Breast epithelium (tissue), 3 donors: ENCODE measurements at regions not wholly inside any gene's neighbourhood (a gene's known extent, or its start where the extent isn't known, plus 50 kb on each side); places are given as distances from the start of the nearest gene placed in this dataset.

Experiments
- POLR2A ChIP-seq: fragments of 450-650 bp; IDR thresholded peaks from one replicate; pipeline ENCODE4 v1.6.1; 2016; ENCODE audit warnings: antibody characterized with exemption, mild to moderate bottlenecking, moderate library complexity
- POLR2AphosphoS5 ChIP-seq, 3 donors: sonication (generic); formaldehyde crosslinking; IDR thresholded peaks; one replicate each; pipeline ENCODE4 v1.6.1; 2017; ENCODE audit warnings: antibody characterized with exemption in 3 of 3
- TF ChIP-seq, protein P1 (sequence below), 3 donors: fragments of 450-650 bp; IDR thresholded peaks; one replicate each; pipeline ENCODE4 v1.5.1; 2016 to 2017; ENCODE audit warnings: antibody characterized with exemption in 3 of 3, mild to moderate bottlenecking in 3 of 3, moderate library complexity in 3 of 3

DNA sequence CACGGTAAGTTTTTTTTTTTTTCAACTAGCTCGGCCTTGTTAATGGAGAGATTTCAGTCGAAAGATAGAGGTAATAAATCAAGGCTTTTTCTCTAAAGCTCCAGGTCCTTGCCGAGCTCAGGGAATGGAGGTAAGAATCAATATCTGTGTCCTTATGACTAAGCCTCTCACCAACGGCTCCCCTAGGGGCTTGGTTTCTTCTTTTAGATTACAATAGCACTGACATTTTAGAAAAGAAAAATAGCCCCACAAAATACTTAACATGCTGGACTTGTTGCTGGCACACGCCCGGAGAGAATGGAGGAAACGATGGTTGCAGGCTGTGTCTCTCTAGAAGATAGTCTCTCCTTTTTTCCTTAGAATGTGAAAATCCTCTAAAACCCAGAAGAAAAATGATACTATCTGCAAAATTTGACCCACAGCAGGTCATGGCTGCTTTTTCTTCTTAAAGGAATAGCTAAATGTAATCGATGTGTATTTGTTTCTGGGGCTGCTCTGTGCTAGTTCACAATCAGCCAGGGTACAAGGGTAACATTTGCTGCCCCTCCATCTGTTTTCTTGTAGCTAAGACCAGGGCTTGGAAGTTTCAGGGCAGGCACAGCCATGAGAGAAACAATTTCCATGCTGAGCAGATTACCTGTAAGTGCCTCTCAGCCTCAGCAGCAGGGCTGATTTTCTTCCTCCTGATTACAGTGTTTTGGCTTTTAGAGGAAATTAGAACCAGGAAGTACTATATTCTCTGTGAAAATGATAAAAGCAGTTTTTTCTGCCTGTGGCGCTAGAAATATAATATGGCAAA lies 86.2 kb upstream of the GNG12 start:
- TF ChIP-seq, protein P1, sequence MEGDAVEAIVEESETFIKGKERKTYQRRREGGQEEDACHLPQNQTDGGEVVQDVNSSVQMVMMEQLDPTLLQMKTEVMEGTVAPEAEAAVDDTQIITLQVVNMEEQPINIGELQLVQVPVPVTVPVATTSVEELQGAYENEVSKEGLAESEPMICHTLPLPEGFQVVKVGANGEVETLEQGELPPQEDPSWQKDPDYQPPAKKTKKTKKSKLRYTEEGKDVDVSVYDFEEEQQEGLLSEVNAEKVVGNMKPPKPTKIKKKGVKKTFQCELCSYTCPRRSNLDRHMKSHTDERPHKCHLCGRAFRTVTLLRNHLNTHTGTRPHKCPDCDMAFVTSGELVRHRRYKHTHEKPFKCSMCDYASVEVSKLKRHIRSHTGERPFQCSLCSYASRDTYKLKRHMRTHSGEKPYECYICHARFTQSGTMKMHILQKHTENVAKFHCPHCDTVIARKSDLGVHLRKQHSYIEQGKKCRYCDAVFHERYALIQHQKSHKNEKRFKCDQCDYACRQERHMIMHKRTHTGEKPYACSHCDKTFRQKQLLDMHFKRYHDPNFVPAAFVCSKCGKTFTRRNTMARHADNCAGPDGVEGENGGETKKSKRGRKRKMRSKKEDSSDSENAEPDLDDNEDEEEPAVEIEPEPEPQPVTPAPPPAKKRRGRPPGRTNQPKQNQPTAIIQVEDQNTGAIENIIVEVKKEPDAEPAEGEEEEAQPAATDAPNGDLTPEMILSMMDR (IDR thresholded peaks at IDR 0.05) = no peak
- TF ChIP-seq POLR2A = no peak
- no peak for TF ChIP-seq POLR2AphosphoS5 (IDR thresholded peaks at IDR 0.05)
